ENCODE measurements at regions not wholly inside any gene's neighbourhood (a gene's known extent, or its start where the extent isn't known, plus 50 kb on each side); places are given as distances from the start of the nearest gene placed in this dataset.

GRCh38 chr5:104372796-104373195 lies 810.2 kb upstream of the NUDT12 start:
- TF ChIP-seq ISL1 (CRISPR knock-in tag; IDR thresholded peaks at IDR 0.05) (peak; percentile 19; the same call in 1 of the 2 replicates), PPARA (CRISPR knock-in tag; IDR thresholded peaks at IDR 0.05; ENCODE audit: borderline replicate concordance) (no peak), GLIS3 (CRISPR knock-in tag; IDR thresholded peaks at IDR 0.05) (no peak), PATZ1 (CRISPR knock-in tag; IDR thresholded peaks at IDR 0.05; ENCODE audit: borderline replicate concordance) (no peak), ZC3H10 (CRISPR knock-in tag; IDR thresholded peaks at IDR 0.05) (no peak), TOX (CRISPR knock-in tag; IDR thresholded peaks at IDR 0.05; ENCODE audit: borderline replicate concordance) (no peak), CSRNP3 (CRISPR knock-in tag; IDR thresholded peaks at IDR 0.05) (no peak), ZNF565 (CRISPR knock-in tag; conservative IDR thresholded peaks at IDR 0.05; ENCODE audit: low read depth) (no peak), BACH2 (CRISPR knock-in tag; IDR thresholded peaks at IDR 0.05; ENCODE audit: borderline replicate concordance) (no peak), RARB (CRISPR knock-in tag; IDR thresholded peaks at IDR 0.05) (no peak)
